GM12873 (cell line): ENCODE measurements at regions not wholly inside any gene's neighbourhood (a gene's known extent, or its start where the extent isn't known, plus 50 kb on each side); places are given as distances from the start of the nearest gene placed in this dataset.

ENCODE experiments used
- TF ChIP-seq, protein P1 (sequence below): IDR thresholded peaks from 2 replicates; pipeline ENCODE4 v1.5.1; 2012; ENCODE audit warnings: low read depth, mild to moderate bottlenecking, moderate library complexity, low read length, control low read depth; ENCODE audit not compliant: insufficient read depth; ENCODE audit errors: missing control alignments

DNA sequence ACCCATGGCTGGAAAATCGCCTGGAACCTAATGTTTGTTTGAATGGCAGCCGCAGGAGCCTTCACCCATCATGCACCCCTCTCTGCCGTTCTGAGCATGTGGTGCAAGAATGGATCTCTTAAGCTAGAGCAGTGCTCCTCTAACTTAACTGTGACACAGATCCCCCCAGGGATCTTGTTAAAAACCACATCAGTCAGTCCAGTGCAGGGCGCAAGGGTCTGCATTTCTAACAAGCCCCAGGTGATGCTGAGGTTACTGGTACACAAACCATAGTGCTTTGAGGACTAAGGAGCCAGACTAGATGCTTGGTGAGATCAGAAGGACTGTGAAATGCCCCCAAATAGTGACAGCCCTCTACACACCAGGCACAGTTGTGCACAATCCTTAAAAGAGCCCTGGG lies 87.1 kb upstream of the KCTD1 start:
- TF ChIP-seq, protein P1, sequence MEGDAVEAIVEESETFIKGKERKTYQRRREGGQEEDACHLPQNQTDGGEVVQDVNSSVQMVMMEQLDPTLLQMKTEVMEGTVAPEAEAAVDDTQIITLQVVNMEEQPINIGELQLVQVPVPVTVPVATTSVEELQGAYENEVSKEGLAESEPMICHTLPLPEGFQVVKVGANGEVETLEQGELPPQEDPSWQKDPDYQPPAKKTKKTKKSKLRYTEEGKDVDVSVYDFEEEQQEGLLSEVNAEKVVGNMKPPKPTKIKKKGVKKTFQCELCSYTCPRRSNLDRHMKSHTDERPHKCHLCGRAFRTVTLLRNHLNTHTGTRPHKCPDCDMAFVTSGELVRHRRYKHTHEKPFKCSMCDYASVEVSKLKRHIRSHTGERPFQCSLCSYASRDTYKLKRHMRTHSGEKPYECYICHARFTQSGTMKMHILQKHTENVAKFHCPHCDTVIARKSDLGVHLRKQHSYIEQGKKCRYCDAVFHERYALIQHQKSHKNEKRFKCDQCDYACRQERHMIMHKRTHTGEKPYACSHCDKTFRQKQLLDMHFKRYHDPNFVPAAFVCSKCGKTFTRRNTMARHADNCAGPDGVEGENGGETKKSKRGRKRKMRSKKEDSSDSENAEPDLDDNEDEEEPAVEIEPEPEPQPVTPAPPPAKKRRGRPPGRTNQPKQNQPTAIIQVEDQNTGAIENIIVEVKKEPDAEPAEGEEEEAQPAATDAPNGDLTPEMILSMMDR: no peak

DNA sequence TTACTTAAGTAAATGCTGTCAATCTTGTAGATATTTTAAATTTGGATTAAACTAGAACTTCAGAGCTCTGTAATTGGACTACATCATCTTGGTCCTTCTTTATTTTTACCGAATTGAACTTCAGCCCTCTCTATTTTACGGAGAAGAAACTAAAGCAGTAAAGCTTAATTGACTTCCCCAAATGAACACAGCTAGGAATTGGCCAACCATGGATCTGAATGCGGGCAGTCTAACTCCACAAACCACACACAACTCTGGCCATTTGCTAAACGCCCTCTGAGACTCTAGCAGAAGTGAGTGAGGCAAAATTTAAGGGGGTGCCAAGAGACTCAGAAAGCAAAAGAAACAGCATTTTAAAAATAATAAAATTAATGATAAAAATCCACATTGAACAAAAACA lies 86.3 kb upstream of the KCTD1 start:
- TF ChIP-seq, protein P1: no peak

DNA sequence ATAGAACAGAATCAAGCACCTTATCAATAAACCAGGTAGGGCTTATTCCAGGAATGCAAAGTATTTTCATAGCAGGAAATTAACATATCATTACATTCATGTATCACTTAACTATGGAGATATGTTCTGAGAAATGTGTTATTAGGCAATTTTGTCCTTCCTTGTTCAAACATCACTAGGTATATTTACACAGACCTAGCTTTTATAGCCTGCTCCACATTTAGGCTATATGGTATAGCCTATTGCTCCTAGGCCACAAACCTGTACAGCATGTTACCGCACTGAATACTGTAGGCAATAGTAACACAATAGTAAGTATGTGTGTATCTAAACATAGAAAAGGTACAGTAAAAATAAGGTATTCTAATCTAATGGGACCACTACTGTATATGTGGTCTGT lies 82.8 kb upstream of the KCTD1 start:
- TF ChIP-seq, protein P1: no peak

DNA sequence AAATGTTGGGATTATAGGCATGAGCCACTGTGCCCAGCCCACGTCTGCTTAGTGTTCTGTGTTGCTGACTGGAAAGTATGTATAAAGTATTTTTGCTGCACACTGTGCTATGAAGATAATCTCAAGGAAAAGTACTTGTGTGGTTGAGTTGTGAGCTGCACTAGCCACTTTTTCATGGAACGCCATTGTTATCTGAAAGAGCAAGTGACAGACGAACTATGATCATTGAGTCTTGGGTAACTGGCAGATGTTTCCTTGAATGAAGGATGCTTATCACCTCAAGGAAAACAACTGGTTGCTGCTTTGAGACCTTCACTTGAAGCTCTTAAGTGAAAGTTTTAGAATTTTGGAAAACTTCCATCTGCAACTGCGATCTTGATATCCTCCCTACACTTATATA lies 82.2 kb upstream of the KCTD1 start:
- TF ChIP-seq, protein P1: no peak

DNA sequence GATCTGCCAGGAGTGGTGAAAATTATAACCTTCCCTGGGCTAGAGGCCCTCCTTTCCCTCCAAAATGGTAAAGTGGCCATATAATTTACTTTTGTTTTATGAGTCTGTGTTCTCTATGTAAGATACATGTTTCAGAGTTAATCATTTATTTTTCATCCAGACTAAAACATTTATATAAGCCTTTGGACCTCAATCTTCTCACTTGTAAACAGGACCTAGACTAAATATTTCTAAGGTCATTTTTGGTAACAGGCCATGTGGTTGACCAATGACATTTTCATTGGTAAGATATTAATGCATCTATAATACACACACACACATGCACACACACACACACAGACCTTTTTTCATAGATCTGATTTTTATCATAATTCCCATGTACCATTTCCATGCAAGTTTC lies 79.7 kb upstream of the KCTD1 start:
- TF ChIP-seq, protein P1: no peak

DNA sequence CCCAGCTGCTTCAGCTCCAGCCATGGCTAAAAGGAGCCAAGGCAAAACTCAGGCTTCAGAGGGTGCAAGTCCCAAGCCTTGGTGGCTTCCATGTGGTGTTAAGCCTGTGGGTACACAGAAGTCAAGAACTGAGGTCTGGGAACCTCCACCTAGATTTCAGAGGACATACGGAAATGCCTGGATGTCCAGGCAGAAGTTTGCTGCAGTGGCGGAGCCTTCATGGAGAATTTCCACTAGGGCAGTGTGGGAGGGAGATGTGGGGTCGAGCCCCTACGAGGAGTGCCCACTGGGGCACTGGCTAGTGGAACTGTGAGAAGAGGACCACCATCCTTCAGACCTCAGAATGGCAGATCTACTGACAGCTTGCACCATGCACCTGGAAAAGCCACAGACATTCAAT lies 76.1 kb upstream of the KCTD1 start:
- TF ChIP-seq, protein P1: no peak

DNA sequence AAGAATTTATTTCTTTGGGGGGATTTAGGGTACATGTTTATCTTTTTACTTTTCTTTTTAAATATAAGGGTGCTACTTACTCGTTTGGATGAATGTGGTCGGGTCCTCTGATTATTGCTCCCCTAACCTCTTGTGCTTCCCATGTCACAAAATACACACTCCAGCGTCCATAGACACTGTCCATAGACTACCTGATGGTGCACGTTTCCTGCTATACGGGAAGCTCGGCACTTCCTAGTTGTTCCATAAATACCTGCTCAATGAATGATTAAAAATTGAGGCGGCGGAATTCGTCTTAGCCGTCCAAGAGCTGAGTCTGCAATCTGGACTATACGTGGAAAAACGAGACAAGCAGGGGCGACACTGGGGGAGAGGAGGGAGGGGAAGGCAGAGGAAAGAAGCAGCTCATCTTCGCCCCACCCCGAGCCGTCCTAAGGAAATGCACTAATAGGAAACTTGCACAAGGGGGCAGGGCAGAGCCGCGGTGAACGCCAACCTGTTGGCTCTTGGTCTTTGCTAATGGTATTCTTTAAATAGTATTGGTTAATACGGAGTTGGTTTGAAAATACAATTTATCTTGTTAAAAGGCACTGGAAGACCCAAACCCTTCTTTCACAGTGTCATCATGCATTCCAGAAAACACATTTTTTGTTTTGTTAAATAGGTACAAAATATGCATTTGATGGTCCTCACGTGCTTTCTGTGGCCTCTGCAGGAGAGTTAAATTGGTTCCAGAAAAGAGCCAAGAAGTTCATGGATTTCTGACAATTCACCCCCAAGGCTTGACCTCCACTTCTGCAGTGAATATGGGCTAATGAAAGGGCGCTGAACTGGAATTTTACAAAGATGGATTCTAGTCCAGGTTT lies 73.0 kb upstream of the KCTD1 start:
- TF ChIP-seq, protein P1: peak; percentile 75

DNA sequence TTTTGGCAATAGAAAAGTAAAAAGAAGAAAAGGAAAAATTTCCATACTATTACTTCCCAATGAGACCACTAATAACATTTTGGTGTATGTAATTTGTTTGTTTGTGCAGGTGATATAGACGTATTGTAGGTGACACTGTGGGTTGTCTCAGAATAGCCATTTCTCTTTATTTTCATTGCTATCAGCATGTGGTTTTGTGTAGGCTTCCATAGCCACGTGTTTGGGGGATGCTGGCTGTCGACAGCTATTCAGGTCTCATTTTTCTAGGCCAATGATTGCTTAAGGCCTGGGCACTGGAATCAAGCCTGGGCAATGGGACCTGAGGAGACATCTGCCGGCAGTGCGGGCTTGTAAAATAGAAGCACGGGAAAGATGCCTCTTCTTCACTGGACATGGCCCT lies 71.0 kb upstream of the KCTD1 start:
- TF ChIP-seq, protein P1: no peak
